ENCODE measurements at regions not wholly inside any gene's neighbourhood (a gene's known extent, or its start where the extent isn't known, plus 50 kb on each side); places are given as distances from the start of the nearest gene placed in this dataset.
"Not testable (repeated sequence)": the region's sequence is repeated elsewhere in the genome, so short reads cannot be mapped to it uniquely, and the experiment has no call there.

- DNase-seq = no peak
These were observed 265.3 kb upstream of the ZEB2 start for GRCh38 chr2:144785253-144785652.

GRCh38 chr2:144780983-144781382, 261.1 kb upstream of the ZEB2 start:
- no peak for DNase-seq

- DNase-seq = no peak
These were observed 256.8 kb upstream of the ZEB2 start for GRCh38 chr2:144776766-144777165.

- DNase-seq = no peak
These were observed 254.9 kb upstream of the ZEB2 start for GRCh38 chr2:144774809-144775208.

GRCh38 chr2:144771348-144771747, 251.4 kb upstream of the ZEB2 start:
- no peak for DNase-seq

- no peak for DNase-seq
These were observed 250.8 kb upstream of the ZEB2 start for GRCh38 chr2:144770616-144771230.

GRCh38 chr2:144760939-144761338, 241.0 kb upstream of the ZEB2 start:
- not testable (repeated sequence) for DNase-seq

- DNase-seq = no peak
These were observed 239.8 kb upstream of the ZEB2 start for GRCh38 chr2:144759746-144760145.

- not testable (repeated sequence) for DNase-seq
These were observed 238.3 kb upstream of the ZEB2 start for GRCh38 chr2:144758196-144758595.

GRCh38 chr2:144753416-144753815, 233.5 kb upstream of the ZEB2 start:
- no peak for DNase-seq

- DNase-seq = no peak
These were observed 231.4 kb upstream of the ZEB2 start for GRCh38 chr2:144751142-144751905.

- no peak for DNase-seq
These were observed 229.3 kb upstream of the ZEB2 start for GRCh38 chr2:144749188-144749587.

GRCh38 chr2:144748443-144748842, 228.5 kb upstream of the ZEB2 start:
- no peak for DNase-seq

- no peak for DNase-seq
These were observed 227.7 kb upstream of the ZEB2 start for GRCh38 chr2:144747571-144747970.

GRCh38 chr2:144745424-144745823, 225.5 kb upstream of the ZEB2 start:
- DNase-seq = no peak

- DNase-seq = no peak
These were observed 218.8 kb upstream of the ZEB2 start for GRCh38 chr2:144738749-144739148.

- DNase-seq = no peak
These were observed 210.8 kb upstream of the ZEB2 start for GRCh38 chr2:144730711-144731110.

- not testable (repeated sequence) for DNase-seq
These were observed 204.5 kb upstream of the ZEB2 start for GRCh38 chr2:144724460-144724859.

- DNase-seq = no peak
These were observed 198.5 kb upstream of the ZEB2 start for GRCh38 chr2:144718376-144718775.

GRCh38 chr2:144715992-144716391, 196.1 kb upstream of the ZEB2 start:
- no peak for DNase-seq

- DNase-seq = no peak
These were observed 193.5 kb upstream of the ZEB2 start for GRCh38 chr2:144713410-144713809.

GRCh38 chr2:144712550-144712940, 192.6 kb upstream of the ZEB2 start:
- no peak for DNase-seq

GRCh38 chr2:144711630-144712549, 192.0 kb upstream of the ZEB2 start:
- no peak for DNase-seq

GRCh38 chr2:144711084-144711483, 191.2 kb upstream of the ZEB2 start:
- no peak for DNase-seq

Data from femur (tissue), 1 donor.